NCI-H2171 (cell line): ENCODE measurements at regions not wholly inside any gene's neighbourhood (a gene's known extent, or its start where the extent isn't known, plus 50 kb on each side); places are given as distances from the start of the nearest gene placed in this dataset.

ENCODE experiments used
- DNase-seq: peaks from one replicate; lab custom pipeline; 2025; lab: John Stamatoyannopoulos, UW

DNA sequence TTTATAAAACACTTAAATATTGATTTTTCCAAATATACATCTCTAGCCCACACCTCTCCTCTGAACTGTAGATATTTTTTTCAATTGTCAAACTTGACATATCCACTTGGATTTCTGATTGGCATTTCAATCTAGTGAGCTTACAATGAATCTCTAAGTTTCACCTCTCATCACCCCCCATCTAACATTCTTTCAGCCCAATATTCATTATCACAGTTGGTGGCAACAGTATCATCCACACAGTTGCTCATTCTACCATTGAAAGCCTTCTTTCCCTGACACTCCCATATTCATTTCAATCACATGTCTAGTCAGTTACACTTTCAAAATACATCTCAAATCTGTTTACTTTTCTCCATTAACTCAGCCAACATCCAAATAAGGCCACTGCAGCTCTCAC, 385.2 kb downstream of the PCDH20 start:
- no peak for DNase-seq

DNA sequence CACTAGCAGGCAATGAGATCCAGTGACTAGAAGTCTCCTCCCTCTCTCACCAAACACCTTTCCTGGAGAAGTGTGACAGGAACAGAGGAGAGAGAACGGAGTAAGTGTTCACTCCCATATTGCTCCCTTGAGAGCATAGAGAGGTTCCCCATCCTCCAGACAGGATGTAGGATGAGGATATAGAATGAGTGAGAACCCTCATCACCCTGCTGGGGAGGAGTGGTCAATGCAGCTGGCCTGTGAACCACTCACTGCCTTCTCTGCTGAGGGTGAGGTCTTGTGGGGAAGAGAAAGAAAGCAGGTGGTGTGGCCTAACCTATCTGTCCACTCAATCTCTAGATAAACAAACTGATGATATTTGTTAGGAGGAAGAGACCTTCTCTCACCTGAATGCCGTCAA, 386.6 kb downstream of the PCDH20 start:
- DNase-seq: no peak

DNA sequence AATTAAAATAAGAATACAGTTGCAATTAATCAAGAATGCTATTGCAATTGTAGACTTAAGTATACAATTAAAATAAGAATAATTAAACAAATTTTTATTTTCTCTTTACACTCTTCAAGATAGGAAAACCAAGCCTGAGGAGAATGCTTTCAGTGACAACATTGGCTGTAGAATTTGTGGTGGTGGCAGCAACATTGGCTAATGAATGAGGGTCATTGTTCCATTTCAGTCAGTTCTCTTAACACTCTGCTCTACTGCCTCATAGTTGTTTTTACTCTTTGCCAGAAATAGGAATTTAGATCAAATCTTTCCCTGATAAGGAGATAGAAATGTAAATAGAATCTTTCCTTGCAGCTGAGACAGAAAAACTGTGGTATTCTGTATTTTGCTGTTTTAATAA, 391.6 kb downstream of the PCDH20 start:
- DNase-seq: no peak

DNA sequence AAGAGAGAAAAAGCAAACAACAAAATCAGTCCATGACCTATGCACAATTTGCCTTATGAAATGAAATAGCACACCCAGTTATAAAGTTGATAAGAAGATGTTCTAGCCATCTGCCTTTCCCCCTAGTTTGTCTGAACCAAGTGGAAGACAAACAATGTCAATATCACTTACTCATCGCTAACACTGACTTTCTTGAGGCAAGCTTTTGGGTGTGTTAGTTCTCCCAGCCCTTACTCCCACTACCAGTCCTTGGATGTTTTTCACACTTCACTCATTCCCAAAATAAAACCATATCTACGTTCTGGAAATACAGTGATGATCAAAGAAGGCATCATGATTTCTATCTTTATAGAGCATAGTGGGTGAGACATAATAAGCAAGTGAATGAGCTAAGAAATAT, 393.8 kb downstream of the PCDH20 start:
- no peak for DNase-seq

DNA sequence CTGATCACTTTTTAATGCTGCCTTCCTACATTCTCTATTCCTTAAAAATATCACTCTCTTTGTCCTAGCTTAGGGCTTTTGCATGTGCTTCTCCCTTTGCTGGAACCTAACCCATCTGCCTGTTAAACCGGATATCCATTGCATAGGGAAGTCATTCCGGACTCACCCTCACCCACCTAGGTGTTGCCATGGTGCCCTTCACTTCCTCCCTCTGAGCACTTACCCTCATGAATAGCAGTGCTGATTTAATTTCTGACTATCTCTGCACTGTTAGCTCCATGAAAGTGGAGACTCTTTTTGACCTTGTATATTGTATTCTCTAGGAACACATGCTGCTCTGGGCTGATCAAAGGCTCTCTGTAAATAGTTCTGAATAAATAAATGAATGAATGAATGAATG, 401.9 kb downstream of the PCDH20 start:
- DNase-seq: no peak

DNA sequence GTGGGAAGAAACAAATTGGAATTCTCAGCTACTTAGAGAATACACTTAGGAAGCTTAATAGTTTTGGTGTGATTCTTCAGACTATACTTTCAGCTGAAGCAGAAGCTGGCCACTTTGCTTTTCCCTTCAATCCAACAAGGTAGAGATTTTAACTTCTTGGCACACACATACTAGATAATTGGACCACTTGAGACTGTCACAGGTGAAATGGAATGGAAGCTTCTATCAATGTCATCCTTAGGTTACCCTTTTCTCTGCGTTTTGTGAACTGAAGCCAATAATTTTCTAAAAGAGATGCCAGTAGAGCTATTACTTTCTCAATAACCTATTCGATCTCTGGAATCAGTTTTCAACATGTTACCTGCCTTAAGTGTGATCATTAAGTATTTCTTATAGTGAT, 405.3 kb downstream of the PCDH20 start:
- DNase-seq: no peak

DNA sequence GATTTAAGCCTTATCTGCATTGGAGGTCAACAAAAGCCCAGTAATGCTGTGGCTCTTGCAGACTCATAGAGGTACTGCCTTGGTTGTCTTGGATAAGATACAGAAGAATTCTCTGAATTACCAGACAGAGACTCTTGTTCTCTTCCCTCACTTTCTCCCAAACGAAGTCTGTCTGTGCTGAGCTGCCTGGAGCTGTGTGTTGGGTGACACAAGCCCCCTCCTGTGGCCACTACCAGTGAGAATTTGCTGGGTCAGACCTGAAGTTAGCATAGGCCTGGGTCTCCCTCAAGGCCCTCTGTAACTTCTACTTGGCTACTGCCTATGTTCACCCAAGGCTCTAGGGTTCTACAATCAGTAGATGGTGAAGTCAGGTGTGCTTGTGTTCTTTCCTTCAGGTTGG, 413.0 kb downstream of the PCDH20 start:
- no peak for DNase-seq

DNA sequence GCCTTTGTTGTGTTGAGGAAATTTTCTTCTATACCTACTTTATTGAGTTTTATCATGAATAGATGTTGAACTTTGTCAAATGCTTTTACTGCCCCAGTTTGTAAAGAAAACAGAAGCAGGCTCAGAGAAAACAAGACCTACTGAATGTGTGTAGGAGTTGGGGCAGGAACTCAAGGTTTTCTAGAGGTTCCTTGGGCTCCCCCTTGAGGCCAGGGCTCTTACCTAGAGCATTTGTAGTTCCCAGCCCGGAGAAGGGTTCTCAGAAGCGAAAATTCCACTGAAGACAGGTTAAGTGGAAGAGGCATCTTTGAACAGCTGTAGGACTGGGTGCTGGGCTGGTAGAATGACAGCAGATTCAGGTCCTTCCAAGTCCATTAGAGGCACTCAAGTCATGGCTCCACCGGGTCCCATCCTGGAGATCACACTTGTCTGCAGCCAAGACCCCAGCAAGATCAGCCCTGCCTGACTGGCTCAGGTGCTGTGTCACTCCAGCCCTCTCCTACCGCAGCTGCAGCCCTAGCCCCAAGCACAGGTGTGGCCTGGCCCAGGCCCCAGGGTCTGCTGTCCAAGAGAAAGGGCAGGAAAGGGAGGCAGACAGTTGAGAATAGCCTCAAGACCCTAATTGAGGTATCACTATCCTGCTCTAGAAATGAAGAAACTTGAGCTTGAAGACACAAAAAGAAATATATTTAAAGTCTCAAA, 425.5 kb downstream of the PCDH20 start:
- no peak for DNase-seq

DNA sequence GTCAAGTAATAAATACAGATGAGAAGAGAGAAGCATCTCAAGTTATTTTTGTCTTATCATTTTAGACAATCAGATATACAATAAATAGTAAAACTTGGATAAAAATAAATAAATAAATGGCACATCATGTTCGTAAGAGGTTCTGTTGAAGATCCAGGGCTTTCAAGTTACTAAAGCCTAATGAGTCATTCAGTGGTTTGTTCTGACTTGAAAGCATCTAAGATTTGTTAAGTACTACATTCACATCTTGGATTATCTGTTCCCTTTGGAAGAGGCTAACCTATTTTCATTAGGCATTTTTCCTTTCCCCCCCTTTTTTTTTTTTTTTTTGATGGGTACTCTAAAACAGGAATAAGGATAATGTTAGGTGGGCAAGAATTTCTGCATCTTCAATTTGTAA, 429.3 kb downstream of the PCDH20 start:
- DNase-seq: no peak

DNA sequence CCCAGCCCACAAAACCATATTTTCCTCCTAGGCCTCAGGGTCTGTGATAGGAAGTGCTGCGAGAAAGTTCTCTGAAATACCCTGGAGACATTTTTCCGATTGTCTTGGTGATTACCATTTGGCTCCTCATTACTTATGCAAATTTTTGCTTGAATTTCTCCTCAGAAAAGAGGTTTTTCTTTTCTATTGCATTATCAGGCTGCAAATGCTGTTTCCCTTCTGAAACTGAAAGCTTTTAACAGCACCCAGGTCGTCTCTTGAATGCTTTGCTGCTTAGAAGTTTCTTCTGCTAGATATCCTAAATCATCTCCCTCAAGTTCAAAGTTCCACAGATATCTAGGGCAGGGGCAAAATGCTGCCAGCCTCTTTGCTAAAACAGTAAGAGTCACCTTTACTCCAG, 434.2 kb downstream of the PCDH20 start:
- no peak for DNase-seq

DNA sequence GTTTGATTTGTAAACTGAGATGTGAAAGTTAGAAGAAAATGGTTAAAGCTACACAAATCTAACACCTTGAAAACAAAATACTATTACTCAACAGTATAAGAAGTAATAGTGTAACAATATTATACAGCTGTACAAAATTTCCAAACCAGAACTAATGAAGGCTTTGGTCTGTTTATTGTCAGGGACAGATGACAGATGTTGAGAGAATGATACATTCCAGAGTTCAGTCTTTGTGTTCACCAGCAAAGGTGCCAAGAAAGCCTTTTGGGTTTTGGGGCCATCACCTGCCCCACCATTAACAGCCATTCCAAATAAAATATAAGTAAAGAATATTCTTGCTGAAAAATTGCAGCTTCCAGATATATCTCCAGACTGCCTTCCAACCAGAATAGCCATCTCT, 439.3 kb downstream of the PCDH20 start:
- no peak for DNase-seq

DNA sequence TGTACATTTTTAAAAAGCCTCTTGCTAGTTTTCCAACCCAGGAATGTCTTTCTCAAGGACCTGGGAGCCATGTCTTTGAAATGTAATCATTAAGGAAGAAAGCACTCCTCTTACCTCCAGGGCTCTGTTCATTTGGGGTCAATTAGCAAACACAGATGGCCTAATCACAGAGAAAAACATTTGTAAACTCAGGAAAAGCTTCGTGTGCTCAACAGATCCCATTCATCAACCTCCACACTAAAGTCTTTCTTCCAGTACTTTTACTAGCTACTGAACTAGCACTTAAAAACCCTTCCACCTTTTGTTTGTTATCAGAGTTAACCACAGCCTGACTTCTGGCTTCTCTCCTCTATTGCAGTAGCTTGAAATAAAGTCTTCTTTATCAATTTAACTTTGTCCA, 441.4 kb downstream of the PCDH20 start:
- DNase-seq: no peak

DNA sequence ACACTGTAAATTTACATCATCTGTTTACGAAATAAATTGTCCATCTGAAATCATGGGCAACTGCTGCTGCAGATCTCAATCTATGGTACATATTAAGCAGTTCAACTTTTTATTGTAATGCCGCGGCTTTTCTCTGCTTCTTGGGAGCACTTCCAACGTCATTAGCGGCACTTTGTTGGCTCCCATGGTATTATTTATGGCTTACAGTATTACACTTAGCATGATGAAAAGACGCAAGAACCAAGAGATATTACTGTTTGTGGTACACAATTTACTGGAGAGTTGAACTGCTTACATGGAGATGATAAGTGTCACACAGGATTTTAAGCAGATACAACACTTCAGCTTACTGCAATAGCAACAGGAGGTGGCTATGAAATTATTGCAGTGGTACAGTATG, 442.1 kb downstream of the PCDH20 start:
- DNase-seq: no peak

DNA sequence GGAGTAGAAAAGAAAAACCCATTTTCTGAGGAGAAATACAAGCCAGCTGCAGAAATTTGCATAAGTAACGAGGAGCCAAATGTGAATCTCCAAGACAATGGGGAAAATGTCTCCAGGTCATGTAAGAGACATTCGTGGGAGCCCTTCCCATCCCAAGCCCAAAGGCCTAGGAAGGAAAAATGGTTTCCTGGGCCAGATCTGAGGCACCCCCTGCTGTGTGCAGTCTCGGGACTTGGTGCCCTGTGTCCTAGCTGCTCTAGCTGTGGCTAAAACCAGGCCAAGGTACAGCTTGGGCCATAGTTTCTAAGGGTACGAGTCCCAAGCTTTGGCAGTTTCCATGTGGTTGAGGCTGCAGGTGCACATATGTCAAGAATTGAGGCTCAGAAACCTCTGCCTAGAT, 444.9 kb downstream of the PCDH20 start:
- DNase-seq: no peak

DNA sequence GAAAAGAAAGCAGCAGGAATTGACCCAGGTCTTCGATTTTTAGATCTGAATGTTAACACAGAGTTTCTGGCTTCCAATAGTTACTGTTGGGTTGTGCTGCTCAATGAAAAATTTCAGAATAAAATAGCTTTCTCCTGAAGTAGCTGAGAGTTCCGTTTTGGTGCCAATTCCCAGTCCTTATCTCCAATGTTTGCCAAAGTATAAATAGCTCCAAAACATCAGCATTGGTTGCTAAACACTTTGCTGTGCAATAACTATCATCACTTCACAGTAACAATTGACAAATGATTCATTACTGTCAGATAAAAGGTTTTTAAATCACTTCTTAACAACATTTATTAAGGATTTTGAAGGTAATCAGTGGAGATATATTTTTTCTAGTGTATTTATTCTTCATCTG, 446.0 kb downstream of the PCDH20 start:
- DNase-seq: no peak

DNA sequence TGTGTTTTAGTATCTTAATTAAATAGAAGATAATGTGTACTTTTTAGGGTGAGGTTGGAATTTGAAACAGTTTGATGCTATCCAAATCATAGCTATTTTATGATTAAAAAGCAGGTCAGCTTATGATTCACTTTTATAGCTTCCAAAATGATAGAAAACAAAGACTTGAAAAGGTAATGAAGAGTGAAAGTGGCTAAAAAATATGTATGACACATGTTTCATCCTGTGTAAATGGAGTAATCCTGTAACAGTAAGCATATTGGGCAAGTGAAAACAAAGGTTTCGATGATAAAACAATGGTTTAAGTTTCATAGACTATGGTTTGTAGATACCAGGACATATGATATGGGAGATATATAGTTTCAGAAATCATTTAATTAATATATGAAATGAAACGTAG, 456.2 kb downstream of the PCDH20 start:
- no peak for DNase-seq

DNA sequence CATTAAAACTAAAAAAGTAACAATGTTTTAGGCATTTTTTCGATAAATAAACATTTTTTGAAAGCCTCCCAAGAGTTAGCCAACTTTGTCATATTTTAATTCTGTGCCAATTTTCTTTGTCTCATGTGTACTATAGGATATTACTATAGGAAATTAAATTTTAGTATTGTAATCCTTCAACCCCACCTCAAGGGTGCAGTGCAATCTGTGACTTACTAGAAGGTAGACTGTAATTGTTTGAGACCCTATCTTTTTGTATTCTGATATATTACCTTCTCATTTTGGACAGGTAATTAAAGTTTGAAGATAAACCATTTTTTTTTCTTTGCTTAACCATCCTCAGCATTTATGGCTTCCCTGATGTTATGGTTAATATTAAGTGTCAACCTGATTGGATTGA, 457.8 kb downstream of the PCDH20 start:
- DNase-seq: no peak

DNA sequence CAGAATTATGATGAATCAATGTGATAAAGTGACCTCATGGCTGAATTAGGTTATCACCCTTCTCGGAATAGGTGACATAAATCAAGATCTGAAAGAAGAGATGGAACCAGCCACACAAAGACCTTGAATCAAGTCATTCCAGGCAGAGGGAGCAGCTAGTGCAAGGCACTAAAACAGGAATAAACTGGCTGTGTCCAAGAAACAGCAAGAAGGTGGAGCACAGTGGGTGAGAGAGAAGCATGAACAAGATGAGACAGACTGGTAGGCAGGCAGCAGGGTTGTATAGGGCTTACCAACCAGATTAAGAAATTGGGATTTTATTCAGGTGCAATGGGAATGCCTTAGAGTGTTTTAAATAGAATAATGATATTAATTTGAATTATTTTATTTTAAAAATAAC, 470.3 kb downstream of the PCDH20 start:
- DNase-seq: no peak

DNA sequence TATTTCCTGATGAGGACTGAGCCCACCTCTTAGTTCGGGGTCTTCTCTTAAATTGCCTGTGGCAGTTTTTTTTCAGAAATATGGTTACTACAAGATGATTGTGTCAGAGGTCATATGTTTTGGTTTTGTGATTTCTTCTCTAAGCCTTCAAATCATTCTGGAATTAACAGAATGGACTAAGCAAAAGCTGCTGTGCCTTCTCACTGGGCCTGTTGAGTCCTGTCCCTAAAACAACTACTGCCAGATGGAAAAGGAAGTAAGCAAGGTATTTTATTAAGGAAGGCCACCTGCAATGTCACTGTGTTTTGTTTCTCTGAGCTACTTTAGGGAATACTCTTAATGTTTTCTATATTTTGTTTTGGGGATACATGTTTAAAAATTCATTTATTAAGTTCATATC, 470.8 kb downstream of the PCDH20 start:
- peak; percentile 27 for DNase-seq

DNA sequence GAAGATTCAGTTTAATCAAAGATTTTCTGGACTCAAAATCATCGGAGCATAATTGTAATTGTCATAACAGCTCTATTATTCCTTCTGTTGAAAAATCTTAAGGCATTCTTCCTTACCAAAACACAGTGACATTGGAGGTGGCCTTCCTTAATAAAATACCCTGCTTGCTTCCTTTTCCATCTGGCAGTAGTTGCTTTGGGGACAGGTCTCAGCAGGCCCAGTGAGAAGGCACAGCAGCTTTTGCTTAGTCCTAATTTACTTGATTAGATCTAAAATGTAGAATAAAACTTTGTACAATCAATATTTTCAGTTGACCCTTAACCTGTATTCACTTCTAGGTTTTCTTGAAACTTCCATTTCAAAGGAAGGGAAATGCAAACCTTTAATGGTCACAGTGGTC, 471.6 kb downstream of the PCDH20 start:
- no peak for DNase-seq

DNA sequence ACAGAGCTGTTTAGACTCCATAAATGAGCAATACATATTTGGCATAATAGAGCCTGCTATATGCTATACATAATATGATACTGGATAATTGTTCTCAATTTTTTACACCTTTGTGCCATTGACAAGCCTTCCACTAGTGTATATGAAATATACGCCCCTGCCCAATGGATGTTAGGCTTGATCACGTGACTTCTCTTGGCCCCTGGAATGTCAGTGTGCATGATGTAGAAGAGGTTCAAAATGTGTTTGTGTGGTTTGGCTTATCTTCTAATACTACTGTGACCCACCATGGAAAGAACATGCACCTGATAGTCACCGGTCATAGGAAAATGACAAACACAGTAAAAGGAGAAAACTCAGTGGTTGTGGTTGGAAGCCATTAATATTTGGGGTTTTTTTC, 479.4 kb downstream of the PCDH20 start:
- DNase-seq: no peak

DNA sequence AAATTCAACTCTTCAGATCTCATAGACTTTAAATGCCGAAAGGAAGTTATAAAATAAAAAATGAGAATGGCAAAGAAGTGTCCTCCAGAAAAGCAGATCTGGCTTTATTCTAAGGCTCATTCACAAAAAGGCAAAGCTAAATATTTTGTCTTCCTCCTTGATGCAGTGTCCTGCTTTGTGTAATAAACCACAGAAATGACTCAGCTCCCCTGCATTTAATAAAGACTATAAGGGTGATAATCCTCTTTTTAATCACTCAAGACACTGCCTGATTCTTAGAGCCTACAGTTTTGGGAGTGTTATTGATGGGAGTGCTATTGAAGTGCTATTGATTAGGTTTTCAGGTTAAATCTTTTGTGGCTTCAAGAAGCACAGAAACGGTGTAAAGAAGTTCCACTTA, 482.0 kb downstream of the PCDH20 start:
- no peak for DNase-seq

DNA sequence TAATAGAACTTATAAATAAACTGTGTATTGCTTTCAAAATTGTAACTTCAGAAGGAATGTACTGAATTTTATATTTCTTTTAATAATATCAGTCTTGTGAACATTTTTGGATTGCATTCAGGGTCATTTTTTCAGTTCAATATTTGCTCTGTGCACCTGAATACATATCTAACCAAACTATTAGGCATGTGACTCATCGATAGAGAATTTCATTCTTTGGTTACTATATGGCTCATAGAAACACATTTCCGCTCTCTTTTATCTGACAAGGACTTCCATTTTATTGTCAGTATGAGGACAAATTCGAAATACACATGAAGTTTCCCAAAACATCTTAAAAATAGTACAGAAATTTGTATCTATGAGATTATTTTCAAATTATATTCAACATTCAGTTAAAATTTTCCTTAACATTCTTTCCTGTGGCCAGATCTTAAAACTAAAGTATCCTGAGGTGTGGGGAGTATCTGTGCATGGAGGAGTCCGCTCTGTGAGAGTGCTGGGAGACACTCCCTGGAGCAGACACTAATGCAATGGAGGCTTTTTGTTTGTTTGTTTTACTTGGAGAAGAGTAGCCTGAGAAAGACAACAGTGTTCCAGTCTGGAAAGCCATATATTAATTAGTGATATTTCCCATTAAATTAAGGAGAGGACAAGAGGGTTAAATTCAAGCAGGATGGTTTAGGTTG, 483.6 kb downstream of the PCDH20 start:
- DNase-seq: no peak

DNA sequence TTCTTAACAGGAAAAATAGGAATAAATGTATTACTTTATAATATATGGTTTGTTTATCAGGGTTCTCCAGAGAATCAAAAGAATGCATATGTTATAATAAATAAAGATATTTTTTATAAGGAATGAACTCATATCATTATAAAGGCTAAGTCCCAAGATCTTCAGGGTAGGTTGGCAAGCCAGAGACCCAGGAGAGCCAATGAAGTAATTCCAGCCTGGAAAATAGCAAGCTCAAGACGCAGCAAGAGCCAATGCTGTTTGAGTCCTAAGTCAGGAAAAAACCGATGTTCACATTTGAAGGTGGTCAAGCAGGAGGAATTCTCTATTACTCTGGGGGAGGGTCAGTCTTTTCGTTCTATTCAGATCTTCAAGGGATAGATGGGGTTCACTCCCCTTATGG, 490.0 kb downstream of the PCDH20 start:
- DNase-seq: no peak
